Activated B cell treated with CpG ODN at 0.5 μM for 24 hours (primary cell): ENCODE measurements at regions not wholly inside any gene's neighbourhood (a gene's known extent, or its start where the extent isn't known, plus 50 kb on each side); places are given as distances from the start of the nearest gene placed in this dataset.

Experiments
- ATAC-seq: fragments of 200-7000 bp; cut with Tn5 transposase; one replicate; pipeline ENCODE4 v1.10.0; 2021; ENCODE audit warnings: low read depth, mild to moderate bottlenecking, moderate library complexity
- CTCF ChIA-PET: fragments of 350-600 bp; sonication (Branson Sonifier 250); formaldehyde crosslinking; loops from one replicate; lab custom pipeline; 2021; ENCODE audit warnings: antibody characterized with exemption; lab: Charles Lee
- POLR2A ChIA-PET: fragments of 350-600 bp; sonication (Branson Sonifier 250); formaldehyde crosslinking; loops from one replicate; lab custom pipeline; 2021; ENCODE audit warnings: antibody characterized with exemption; lab: Charles Lee
- DNase-seq: peaks from one replicate; pipeline ENCODE4 v3.0.0; 2022
- H3K27ac Mint-ChIP-seq: one replicate; pipeline ENCODE4 v1.8.0; 2020; ENCODE audit warnings: mixed read lengths
- H3K27me3 Mint-ChIP-seq: one replicate; pipeline ENCODE4 v1.8.0; 2021; ENCODE audit warnings: mixed read lengths
- H3K36me3 Mint-ChIP-seq: one replicate; pipeline ENCODE4 v1.8.0; 2021; ENCODE audit warnings: low read depth, mixed read lengths
- H3K4me1 Mint-ChIP-seq: one replicate; pipeline ENCODE4 v1.8.0; 2021; ENCODE audit warnings: mixed read lengths
- H3K4me3 Mint-ChIP-seq: one replicate; pipeline ENCODE4 v1.8.0; 2020; ENCODE audit warnings: mild to moderate bottlenecking, mixed read lengths
- H3K9me3 Mint-ChIP-seq: one replicate; pipeline ENCODE4 v1.8.0; 2020; ENCODE audit warnings: mixed read lengths
- intact Hi-C: fragments of 100-400 bp; cut with micrococcal nuclease; formaldehyde crosslinking; loops from one replicate; pipeline ENCODE4 v1.15.1; 2024
- TF ChIP-seq, protein P1 (sequence below): fragments of 200-600 bp; IDR thresholded peaks from one replicate; pipeline ENCODE4 v1.8.0; 2022; ENCODE audit warnings: antibody characterized with exemption, mild to moderate bottlenecking

DNA sequence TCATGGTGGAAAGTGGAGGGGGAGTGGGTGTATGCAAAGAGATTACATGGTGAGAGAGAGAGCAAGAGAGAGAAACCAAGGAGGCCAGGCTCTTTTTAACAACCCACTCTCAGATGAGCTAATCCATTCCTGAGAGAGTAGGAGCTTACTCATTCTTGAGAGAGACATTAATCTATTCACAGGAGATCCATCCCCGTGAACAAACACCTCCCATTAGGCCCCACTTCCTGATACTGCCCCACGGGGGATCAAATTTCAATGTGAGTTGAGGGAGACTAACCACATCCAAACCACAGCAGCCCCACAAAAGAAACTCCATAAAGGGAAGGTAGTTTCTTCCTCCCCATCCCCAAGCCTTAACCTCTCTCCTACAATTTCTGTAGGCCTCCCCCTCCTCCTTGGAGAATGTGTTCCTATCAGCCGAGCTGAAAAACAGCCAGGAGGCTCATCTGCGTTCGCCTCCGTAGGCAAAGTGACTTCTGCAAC lies 450.0 kb downstream of the NPIPA7 start:
- no peak overlapping the region for H3K27ac Mint-ChIP-seq
- DNase-seq (no peak), ATAC-seq (no peak)
- no peaks in the 10 kb centered on the region for H3K36me3 Mint-ChIP-seq
- ChIA-PET CTCF (no interaction called here), POLR2A (no interaction called here)
- H3K9me3 Mint-ChIP-seq = peaks cover 2% of the 10 kb centered on the region
- H3K4me3 Mint-ChIP-seq = no peak overlapping the region
- intact Hi-C loops = no loop called here
- H3K4me1 Mint-ChIP-seq = no peaks in the 10 kb centered on the region
- no peaks in the 10 kb centered on the region for H3K27me3 Mint-ChIP-seq
- TF ChIP-seq, protein P1, sequence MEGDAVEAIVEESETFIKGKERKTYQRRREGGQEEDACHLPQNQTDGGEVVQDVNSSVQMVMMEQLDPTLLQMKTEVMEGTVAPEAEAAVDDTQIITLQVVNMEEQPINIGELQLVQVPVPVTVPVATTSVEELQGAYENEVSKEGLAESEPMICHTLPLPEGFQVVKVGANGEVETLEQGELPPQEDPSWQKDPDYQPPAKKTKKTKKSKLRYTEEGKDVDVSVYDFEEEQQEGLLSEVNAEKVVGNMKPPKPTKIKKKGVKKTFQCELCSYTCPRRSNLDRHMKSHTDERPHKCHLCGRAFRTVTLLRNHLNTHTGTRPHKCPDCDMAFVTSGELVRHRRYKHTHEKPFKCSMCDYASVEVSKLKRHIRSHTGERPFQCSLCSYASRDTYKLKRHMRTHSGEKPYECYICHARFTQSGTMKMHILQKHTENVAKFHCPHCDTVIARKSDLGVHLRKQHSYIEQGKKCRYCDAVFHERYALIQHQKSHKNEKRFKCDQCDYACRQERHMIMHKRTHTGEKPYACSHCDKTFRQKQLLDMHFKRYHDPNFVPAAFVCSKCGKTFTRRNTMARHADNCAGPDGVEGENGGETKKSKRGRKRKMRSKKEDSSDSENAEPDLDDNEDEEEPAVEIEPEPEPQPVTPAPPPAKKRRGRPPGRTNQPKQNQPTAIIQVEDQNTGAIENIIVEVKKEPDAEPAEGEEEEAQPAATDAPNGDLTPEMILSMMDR = no peak

DNA sequence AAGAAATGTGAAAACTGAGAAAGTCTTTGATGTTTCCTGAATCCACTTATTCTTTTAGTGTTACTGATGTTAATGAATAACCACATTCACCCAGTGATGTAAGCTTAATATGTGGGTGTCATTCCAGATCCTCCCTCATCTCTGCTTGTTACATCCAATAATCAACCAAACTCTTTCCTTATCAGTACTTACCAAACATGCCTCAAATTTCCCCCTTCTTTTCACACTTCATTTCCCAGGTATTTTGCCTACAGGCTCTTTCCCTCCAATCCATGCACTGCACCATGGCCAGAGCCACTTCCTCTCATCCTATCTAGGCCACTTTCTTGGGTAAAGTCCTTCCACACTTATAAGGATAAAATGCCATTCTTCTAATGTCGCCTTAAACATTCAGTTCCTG lies 451.5 kb downstream of the NPIPA7 start:
- no peak for ATAC-seq
- no peaks in the 10 kb centered on the region for H3K9me3 Mint-ChIP-seq
- no peak overlapping the region for H3K27ac Mint-ChIP-seq
- intact Hi-C loops = no loop called here
- TF ChIP-seq, protein P1 = no peak
- no peaks in the 10 kb centered on the region for H3K36me3 Mint-ChIP-seq
- no peak overlapping the region for H3K4me3 Mint-ChIP-seq
- ChIA-PET POLR2A (no interaction called here), CTCF (no interaction called here)
- no peak for DNase-seq
- no peaks in the 10 kb centered on the region for H3K27me3 Mint-ChIP-seq
- H3K4me1 Mint-ChIP-seq = no peaks in the 10 kb centered on the region

DNA sequence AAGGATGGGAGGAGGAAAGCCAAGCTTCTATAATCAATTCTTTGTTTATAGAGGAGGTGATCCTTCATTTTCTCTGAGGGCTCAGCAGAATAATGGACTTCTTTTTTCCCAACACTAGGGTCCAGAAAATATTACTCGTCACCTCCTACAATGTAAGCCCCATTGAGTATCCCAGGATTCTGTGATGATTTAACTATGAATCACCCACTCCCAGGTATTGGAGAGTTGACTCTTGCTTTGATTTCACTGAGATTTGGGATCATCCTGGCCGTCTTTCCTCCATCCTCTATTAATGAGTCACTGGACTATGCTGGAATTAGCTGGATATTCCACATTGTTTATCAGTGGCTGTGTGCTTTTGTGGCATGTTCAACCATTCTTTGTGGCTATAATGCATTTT lies 452.0 kb downstream of the NPIPA7 start:
- no peak overlapping the region for H3K27ac Mint-ChIP-seq
- no peaks in the 10 kb centered on the region for H3K27me3 Mint-ChIP-seq

GRCh38 chr16:16833165-16833564 lies 454.2 kb downstream of the NPIPA7 start:
- ChIA-PET POLR2A (no interaction called here), CTCF (no interaction called here)
- Mint-ChIP-seq H3K36me3 (no peaks in the 10 kb centered on the region), H3K4me3 (no peak overlapping the region), H3K27ac (no peak overlapping the region), H3K4me1 (no peaks in the 10 kb centered on the region), H3K9me3 (no peaks in the 10 kb centered on the region), H3K27me3 (no peaks in the 10 kb centered on the region)
- intact Hi-C loops = no loop called here
- ATAC-seq = no peak
- TF ChIP-seq, protein P1 = no peak
- no peak for DNase-seq

More for the DNA sequence above, 452.0 kb downstream of the NPIPA7 start:
- ChIA-PET POLR2A (no interaction called here), CTCF (no interaction called here)
- no peaks in the 10 kb centered on the region for H3K36me3 Mint-ChIP-seq
- H3K4me3 Mint-ChIP-seq = no peak overlapping the region
- no peaks in the 10 kb centered on the region for H3K4me1 Mint-ChIP-seq
- H3K9me3 Mint-ChIP-seq = no peaks in the 10 kb centered on the region
- no peak for ATAC-seq
- intact Hi-C loops = no loop called here
- TF ChIP-seq, protein P1 = no peak
- no peak for DNase-seq

DNA sequence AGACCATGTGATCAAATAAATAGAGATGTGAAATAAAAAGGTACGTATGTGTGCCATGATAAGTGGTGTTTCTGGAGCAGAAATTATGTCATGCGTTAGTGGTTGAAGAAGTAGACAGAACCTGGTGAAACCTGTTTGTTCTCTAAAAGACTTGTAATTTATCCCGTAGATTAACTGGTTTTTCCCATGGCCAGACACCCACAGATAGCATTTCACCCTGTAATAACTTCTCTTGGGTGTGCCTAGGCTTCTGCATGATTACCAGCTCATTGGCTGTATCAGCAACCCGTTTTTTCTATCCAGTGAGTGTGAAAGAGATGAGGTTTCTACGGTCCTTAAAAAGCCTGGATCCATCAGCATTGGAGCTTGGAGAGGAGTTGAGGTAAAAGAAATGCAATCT lies 471.3 kb downstream of the NPIPA7 start:
- H3K27ac Mint-ChIP-seq = no peak overlapping the region
- no peaks in the 10 kb centered on the region for H3K36me3 Mint-ChIP-seq
- no peak overlapping the region for H3K4me3 Mint-ChIP-seq
- CTCF ChIA-PET = no interaction called here
- H3K9me3 Mint-ChIP-seq = no peaks in the 10 kb centered on the region
- TF ChIP-seq, protein P1 = no peak
- POLR2A ChIA-PET = no interaction called here
- H3K4me1 Mint-ChIP-seq = no peaks in the 10 kb centered on the region
- H3K27me3 Mint-ChIP-seq = peaks cover 11% of the 10 kb centered on the region
- ATAC-seq (no peak), DNase-seq (no peak)
- intact Hi-C loops = no loop called here
